ENCODE measurements at regions not wholly inside any gene's neighbourhood (a gene's known extent, or its start where the extent isn't known, plus 50 kb on each side); places are given as distances from the start of the nearest gene placed in this dataset.

GRCh38 chr22:48505891-48506290 is 1321.8 kb downstream of the BRD1 start:
- TF ChIP-seq GATA2 (IDR thresholded peaks at IDR 0.05; ENCODE audit: low read depth, low read length), result no peak
- TF ChIP-seq GATA3 (IDR thresholded peaks at IDR 0.05; ENCODE audit: low read depth, low read length), result no peak

GRCh38 chr22:48504519-48505140 is 1323.0 kb downstream of the BRD1 start:
- TF ChIP-seq GATA3 (IDR thresholded peaks at IDR 0.05; ENCODE audit: low read depth, low read length) (no peak), GATA2 (IDR thresholded peaks at IDR 0.05; ENCODE audit: low read depth, low read length) (no peak)

GRCh38 chr22:48503876-48504275 is 1323.8 kb downstream of the BRD1 start:
- no peak for TF ChIP-seq GATA3 (IDR thresholded peaks at IDR 0.05; ENCODE audit: low read depth, low read length)
- no peak for TF ChIP-seq GATA2 (IDR thresholded peaks at IDR 0.05; ENCODE audit: low read depth, low read length)

- no peak for TF ChIP-seq GATA3 (IDR thresholded peaks at IDR 0.05; ENCODE audit: low read depth, low read length)
- TF ChIP-seq GATA2 (IDR thresholded peaks at IDR 0.05; ENCODE audit: low read depth, low read length), result no peak
These were observed 1324.5 kb downstream of the BRD1 start for GRCh38 chr22:48503035-48503625.

- no peak for TF ChIP-seq GATA2 (IDR thresholded peaks at IDR 0.05; ENCODE audit: low read depth, low read length)
- TF ChIP-seq GATA3 (IDR thresholded peaks at IDR 0.05; ENCODE audit: low read depth, low read length), result no peak
These were observed 1326.4 kb downstream of the BRD1 start for GRCh38 chr22:48501231-48501750.

GRCh38 chr22:48500471-48501230 is 1327.0 kb downstream of the BRD1 start:
- TF ChIP-seq GATA2 (IDR thresholded peaks at IDR 0.05; ENCODE audit: low read depth, low read length) (no peak), GATA3 (IDR thresholded peaks at IDR 0.05; ENCODE audit: low read depth, low read length) (no peak)

GRCh38 chr22:48499456-48500425 is 1327.9 kb downstream of the BRD1 start:
- TF ChIP-seq GATA2 (IDR thresholded peaks at IDR 0.05; ENCODE audit: low read depth, low read length) (no peak), GATA3 (IDR thresholded peaks at IDR 0.05; ENCODE audit: low read depth, low read length) (no peak)

GRCh38 chr22:48498526-48499331 is 1328.9 kb downstream of the BRD1 start:
- TF ChIP-seq GATA2 (IDR thresholded peaks at IDR 0.05; ENCODE audit: low read depth, low read length) (no peak), GATA3 (IDR thresholded peaks at IDR 0.05; ENCODE audit: low read depth, low read length) (no peak)

- TF ChIP-seq GATA2 (IDR thresholded peaks at IDR 0.05; ENCODE audit: low read depth, low read length) (no peak), GATA3 (IDR thresholded peaks at IDR 0.05; ENCODE audit: low read depth, low read length) (no peak)
These were observed 1330.6 kb downstream of the BRD1 start for GRCh38 chr22:48496987-48497650.

GRCh38 chr22:48496226-48496845 is 1331.3 kb downstream of the BRD1 start:
- no peak for TF ChIP-seq GATA2 (IDR thresholded peaks at IDR 0.05; ENCODE audit: low read depth, low read length)
- TF ChIP-seq GATA3 (IDR thresholded peaks at IDR 0.05; ENCODE audit: low read depth, low read length), result no peak

- no peak for TF ChIP-seq GATA3 (IDR thresholded peaks at IDR 0.05; ENCODE audit: low read depth, low read length)
- TF ChIP-seq GATA2 (IDR thresholded peaks at IDR 0.05; ENCODE audit: low read depth, low read length), result no peak
These were observed 1332.0 kb downstream of the BRD1 start for GRCh38 chr22:48495751-48496080.
